Endothelial cell (in vitro differentiated cells): ENCODE measurements at regions not wholly inside any gene's neighbourhood (a gene's known extent, or its start where the extent isn't known, plus 50 kb on each side); places are given as distances from the start of the nearest gene placed in this dataset.

Source experiments
- DNase-seq: peaks from one replicate; pipeline ENCODE4 v3.0.0; 2021; ENCODE audit warnings: low spot score
- H3K27ac Mint-ChIP-seq: one replicate; pipeline ENCODE4 v1.8.0; 2021; ENCODE audit warnings: mixed read lengths, inconsistent platforms; ENCODE audit not compliant: unreplicated experiment
- H3K27me3 Mint-ChIP-seq: one replicate; pipeline ENCODE4 v1.8.0; 2021; ENCODE audit warnings: mild to moderate bottlenecking, moderate library complexity, mixed read lengths, inconsistent platforms; ENCODE audit not compliant: unreplicated experiment
- H3K36me3 Mint-ChIP-seq: one replicate; pipeline ENCODE4 v1.8.0; 2021; ENCODE audit warnings: mild to moderate bottlenecking, low read depth, mixed read lengths, inconsistent platforms; ENCODE audit not compliant: unreplicated experiment
- H3K4me1 Mint-ChIP-seq: one replicate; pipeline ENCODE4 v1.8.0; 2021; ENCODE audit warnings: mild to moderate bottlenecking, mixed read lengths, inconsistent platforms; ENCODE audit not compliant: unreplicated experiment
- H3K4me3 Mint-ChIP-seq: one replicate; pipeline ENCODE4 v1.8.0; 2021; ENCODE audit warnings: mild to moderate bottlenecking, mixed read lengths, inconsistent platforms; ENCODE audit not compliant: unreplicated experiment
- H3K9me3 Mint-ChIP-seq: one replicate; pipeline ENCODE4 v1.8.0; 2021; ENCODE audit warnings: mixed read lengths, inconsistent platforms; ENCODE audit not compliant: unreplicated experiment
- CTCF ChIP-seq: fragments of 200-600 bp; sonication (generic); IDR thresholded peaks from one replicate; pipeline ENCODE4 v1.5.0; 2021; ENCODE audit warnings: antibody characterized with exemption; ENCODE audit not compliant: unreplicated experiment

GRCh38 chr5:124892185-124892848 lies 145.9 kb upstream of the ZNF608 start:
- no peak for DNase-seq
- no peaks in the 10 kb centered on the region for H3K27me3 Mint-ChIP-seq
- H3K36me3 Mint-ChIP-seq = no peaks in the 10 kb centered on the region
- H3K27ac Mint-ChIP-seq = no peak overlapping the region
- H3K9me3 Mint-ChIP-seq = no peaks in the 10 kb centered on the region
- no peak for TF ChIP-seq CTCF
- H3K4me3 Mint-ChIP-seq = no peak overlapping the region
- peaks cover 8% of the 10 kb centered on the region for H3K4me1 Mint-ChIP-seq

- Mint-ChIP-seq H3K36me3 (no peaks in the 10 kb centered on the region), H3K9me3 (no peaks in the 10 kb centered on the region), H3K27me3 (no peaks in the 10 kb centered on the region), H3K4me3 (no peak overlapping the region), H3K4me1 (no peaks in the 10 kb centered on the region), H3K27ac (no peak overlapping the region)
- no peak for DNase-seq
- TF ChIP-seq CTCF = no peak
Measured at GRCh38 chr5:124894541-124894940, 148.1 kb upstream of the ZNF608 start.

GRCh38 chr5:124895236-124895635 lies 148.8 kb upstream of the ZNF608 start:
- no peak for DNase-seq
- Mint-ChIP-seq H3K4me3 (no peak overlapping the region), H3K9me3 (no peaks in the 10 kb centered on the region), H3K27me3 (no peaks in the 10 kb centered on the region), H3K36me3 (no peaks in the 10 kb centered on the region), H3K4me1 (no peaks in the 10 kb centered on the region), H3K27ac (no peak overlapping the region)
- no peak for TF ChIP-seq CTCF

- H3K27me3 Mint-ChIP-seq = no peaks in the 10 kb centered on the region
- no peak overlapping the region for H3K27ac Mint-ChIP-seq
- TF ChIP-seq CTCF = no peak
- no peaks in the 10 kb centered on the region for H3K4me1 Mint-ChIP-seq
- no peak for DNase-seq
- no peak overlapping the region for H3K4me3 Mint-ChIP-seq
- no peaks in the 10 kb centered on the region for H3K9me3 Mint-ChIP-seq
- no peaks in the 10 kb centered on the region for H3K36me3 Mint-ChIP-seq
Measured at GRCh38 chr5:124901081-124901480, 154.6 kb upstream of the ZNF608 start.

- DNase-seq = no peak
Measured at GRCh38 chr5:124902097-124902821, 155.8 kb upstream of the ZNF608 start.

More at GRCh38 chr5:124902097-124902821, 155.8 kb upstream of the ZNF608 start:
- H3K4me1 Mint-ChIP-seq = peaks cover 3% of the 10 kb centered on the region
- H3K27ac Mint-ChIP-seq = no peak overlapping the region
- H3K27me3 Mint-ChIP-seq = no peaks in the 10 kb centered on the region
- H3K9me3 Mint-ChIP-seq = no peaks in the 10 kb centered on the region
- H3K4me3 Mint-ChIP-seq = no peak overlapping the region
- TF ChIP-seq CTCF = no peak
- no peaks in the 10 kb centered on the region for H3K36me3 Mint-ChIP-seq
